ENCODE measurements at regions not wholly inside any gene's neighbourhood (a gene's known extent, or its start where the extent isn't known, plus 50 kb on each side); places are given as distances from the start of the nearest gene placed in this dataset.
"Not testable (repeated sequence)": the region's sequence is repeated elsewhere in the genome, so short reads cannot be mapped to it uniquely, and the experiment has no call there.

- not testable (repeated sequence) for TF ChIP-seq USF2 (IDR thresholded peaks at IDR 0.05; ENCODE audit: borderline replicate concordance, low read depth, low read length); CTCF (IDR thresholded peaks at IDR 0.05); REST (IDR thresholded peaks at IDR 0.05; ENCODE audit: low read depth, low read length); POLR2AphosphoS5 (IDR thresholded peaks at IDR 0.05; ENCODE audit: low read depth, low read length); FOXM1 (IDR thresholded peaks at IDR 0.05; ENCODE audit: low read depth); TAF1 (IDR thresholded peaks at IDR 0.05; ENCODE audit: borderline replicate concordance, low read depth, low read length); CHD2 (IDR thresholded peaks at IDR 0.05; ENCODE audit: low read length, partially characterized antibody); FOXJ3 (CRISPR knock-in tag; IDR thresholded peaks at IDR 0.05); RXRA (IDR thresholded peaks at IDR 0.05; ENCODE audit: borderline replicate concordance, low read depth); ELF1 (IDR thresholded peaks at IDR 0.05); RAD21 (IDR thresholded peaks at IDR 0.05; ENCODE audit: low read length); MAX (IDR thresholded peaks at IDR 0.05; ENCODE audit: low read depth)
These were observed 2898.2 kb upstream of the OR11H1 start for GRCh38 chr22:12629815-12630214.
